GM04504 (cell line): ENCODE measurements at regions not wholly inside any gene's neighbourhood (a gene's known extent, or its start where the extent isn't known, plus 50 kb on each side); places are given as distances from the start of the nearest gene placed in this dataset.
"Not testable (repeated sequence)": the region's sequence is repeated elsewhere in the genome, so short reads cannot be mapped to it uniquely, and the experiment has no call there.

Source experiments
- DNase-seq: peaks from one replicate; pipeline ENCODE4 v3.0.0-alpha.2; 2012; ENCODE audit warnings: low read depth

- no peak for DNase-seq
These were observed 188.5 kb downstream of the PWWP3B start for GRCh38 chrX:106356580-106356979.

- no peak for DNase-seq
These were observed 195.1 kb downstream of the PWWP3B start for GRCh38 chrX:106363214-106363613.

- DNase-seq: no peak
These were observed 210.5 kb downstream of the PWWP3B start for GRCh38 chrX:106378616-106379015.

GRCh38 chrX:106391284-106391911 is 220.4 kb upstream of the RADX start:
- no peak for DNase-seq

- DNase-seq: no peak
These were observed 219.4 kb upstream of the RADX start for GRCh38 chrX:106392346-106392745.

GRCh38 chrX:106397788-106398538 is 213.8 kb upstream of the RADX start:
- DNase-seq: no peak

GRCh38 chrX:106401965-106402559 is 209.7 kb upstream of the RADX start:
- no peak for DNase-seq

- no peak for DNase-seq
These were observed 207.3 kb upstream of the RADX start for GRCh38 chrX:106404512-106404911.

- no peak for DNase-seq
These were observed 196.4 kb upstream of the RADX start for GRCh38 chrX:106415276-106415895.

- no peak for DNase-seq
These were observed 175.1 kb upstream of the RADX start for GRCh38 chrX:106436691-106437090.

GRCh38 chrX:106437407-106437806 is 174.4 kb upstream of the RADX start:
- no peak for DNase-seq

- DNase-seq: no peak
These were observed 161.4 kb upstream of the RADX start for GRCh38 chrX:106450405-106450804.

- DNase-seq: no peak
These were observed 159.8 kb upstream of the RADX start for GRCh38 chrX:106451933-106452332.

- DNase-seq: no peak
These were observed 156.8 kb upstream of the RADX start for GRCh38 chrX:106454991-106455390.

- no peak for DNase-seq
These were observed 154.0 kb upstream of the RADX start for GRCh38 chrX:106457802-106458201.

- no peak for DNase-seq
These were observed 144.4 kb upstream of the RADX start for GRCh38 chrX:106467422-106467821.

- no peak for DNase-seq
These were observed 143.8 kb upstream of the RADX start for GRCh38 chrX:106467943-106468342.

- no peak for DNase-seq
These were observed 143.3 kb upstream of the RADX start for GRCh38 chrX:106468433-106468832.

GRCh38 chrX:106479920-106480319 is 131.9 kb upstream of the RADX start:
- no peak for DNase-seq

GRCh38 chrX:106481341-106481740 is 130.4 kb upstream of the RADX start:
- peak; percentile 24 for DNase-seq

- DNase-seq: no peak
These were observed 127.5 kb upstream of the RADX start for GRCh38 chrX:106484233-106484632.

- DNase-seq: not testable (repeated sequence)
These were observed 118.5 kb upstream of the RADX start for GRCh38 chrX:106493210-106493816.

- no peak for DNase-seq
These were observed 112.3 kb upstream of the RADX start for GRCh38 chrX:106499473-106499872.
